ENCODE measurements at regions not wholly inside any gene's neighbourhood (a gene's known extent, or its start where the extent isn't known, plus 50 kb on each side); places are given as distances from the start of the nearest gene placed in this dataset.
A peak's percentile ranks its signal among the peaks of the same experiment; 100 is the strongest.

DNA sequence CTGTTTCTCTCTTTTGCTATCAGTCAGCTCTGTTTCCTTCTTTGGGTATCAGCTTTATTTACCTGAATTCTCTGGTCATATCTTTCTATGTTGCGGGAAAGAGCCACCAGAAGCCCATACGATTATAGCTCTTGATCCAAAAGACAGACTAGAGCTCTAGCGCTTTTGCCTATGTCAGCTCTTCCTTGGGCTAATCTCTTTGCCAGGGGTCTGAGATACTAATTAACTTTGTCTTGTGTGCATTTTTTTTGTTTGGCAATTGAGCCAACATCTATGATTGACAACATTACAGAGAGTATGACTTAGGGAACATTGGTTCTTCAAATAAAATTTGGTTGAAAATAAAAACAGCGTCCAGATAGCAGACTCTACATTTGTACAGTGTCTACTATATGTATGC lies 603.0 kb downstream of the KCTD16 start:
- TF ChIP-seq, protein P1, sequence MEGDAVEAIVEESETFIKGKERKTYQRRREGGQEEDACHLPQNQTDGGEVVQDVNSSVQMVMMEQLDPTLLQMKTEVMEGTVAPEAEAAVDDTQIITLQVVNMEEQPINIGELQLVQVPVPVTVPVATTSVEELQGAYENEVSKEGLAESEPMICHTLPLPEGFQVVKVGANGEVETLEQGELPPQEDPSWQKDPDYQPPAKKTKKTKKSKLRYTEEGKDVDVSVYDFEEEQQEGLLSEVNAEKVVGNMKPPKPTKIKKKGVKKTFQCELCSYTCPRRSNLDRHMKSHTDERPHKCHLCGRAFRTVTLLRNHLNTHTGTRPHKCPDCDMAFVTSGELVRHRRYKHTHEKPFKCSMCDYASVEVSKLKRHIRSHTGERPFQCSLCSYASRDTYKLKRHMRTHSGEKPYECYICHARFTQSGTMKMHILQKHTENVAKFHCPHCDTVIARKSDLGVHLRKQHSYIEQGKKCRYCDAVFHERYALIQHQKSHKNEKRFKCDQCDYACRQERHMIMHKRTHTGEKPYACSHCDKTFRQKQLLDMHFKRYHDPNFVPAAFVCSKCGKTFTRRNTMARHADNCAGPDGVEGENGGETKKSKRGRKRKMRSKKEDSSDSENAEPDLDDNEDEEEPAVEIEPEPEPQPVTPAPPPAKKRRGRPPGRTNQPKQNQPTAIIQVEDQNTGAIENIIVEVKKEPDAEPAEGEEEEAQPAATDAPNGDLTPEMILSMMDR (IDR thresholded peaks at IDR 0.05; ENCODE audit: insufficient read depth, low read depth, low read length, missing control alignments), result no peak
- no peak for DNase-seq (ENCODE audit: low read depth)
- H3K4me3 ChIP-seq (ENCODE audit: low read depth, low read length), result no peak overlapping the region

DNA sequence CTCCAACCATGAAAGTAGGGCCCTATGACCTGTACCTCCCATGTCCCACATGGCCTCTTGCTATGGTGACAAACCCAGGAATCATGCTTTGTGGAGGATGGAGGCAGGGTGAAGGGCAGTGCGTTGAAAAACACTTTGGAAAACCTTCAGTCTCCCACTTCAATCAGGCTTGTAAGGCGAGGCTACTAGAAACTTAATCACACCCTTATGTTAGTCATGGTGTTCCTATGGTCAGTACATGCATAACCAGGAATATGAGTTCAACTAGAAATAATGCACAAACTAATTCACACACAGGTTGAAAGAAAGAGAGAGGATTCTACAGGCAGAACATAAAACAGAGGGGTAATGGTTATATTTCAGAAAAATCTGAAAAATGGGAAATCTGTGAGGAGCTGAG lies 601.1 kb downstream of the KCTD16 start:
- no peak overlapping the region for H3K4me3 ChIP-seq (ENCODE audit: low read depth, low read length)
- DNase-seq (ENCODE audit: low read depth), result no peak
- TF ChIP-seq, protein P1 (IDR thresholded peaks at IDR 0.05; ENCODE audit: insufficient read depth, low read depth, low read length, missing control alignments), result no peak

DNA sequence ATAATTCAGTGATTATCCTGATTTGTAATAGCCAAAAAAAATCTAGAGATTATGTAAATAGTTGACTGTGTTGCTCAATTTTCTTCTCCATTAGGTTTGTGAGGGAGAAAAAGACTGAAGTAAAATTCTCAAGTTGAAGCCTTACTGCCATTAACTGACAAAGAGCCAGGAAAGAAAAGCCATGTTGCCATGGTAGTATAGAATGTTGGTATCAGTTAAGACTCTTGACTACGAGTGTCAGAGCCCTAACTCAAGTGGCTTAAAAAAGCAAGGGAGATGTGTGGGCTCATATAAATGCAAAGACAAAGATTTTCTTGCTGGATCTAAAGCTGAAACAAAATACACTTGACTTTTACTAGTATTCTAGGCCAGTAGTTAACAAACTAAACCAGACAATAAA lies 571.7 kb downstream of the KCTD16 start:
- TF ChIP-seq, protein P1 (IDR thresholded peaks at IDR 0.05; ENCODE audit: insufficient read depth, low read depth, low read length, missing control alignments), result no peak
- no peak overlapping the region for H3K4me3 ChIP-seq (ENCODE audit: low read depth, low read length)
- DNase-seq (ENCODE audit: low read depth), result no peak

DNA sequence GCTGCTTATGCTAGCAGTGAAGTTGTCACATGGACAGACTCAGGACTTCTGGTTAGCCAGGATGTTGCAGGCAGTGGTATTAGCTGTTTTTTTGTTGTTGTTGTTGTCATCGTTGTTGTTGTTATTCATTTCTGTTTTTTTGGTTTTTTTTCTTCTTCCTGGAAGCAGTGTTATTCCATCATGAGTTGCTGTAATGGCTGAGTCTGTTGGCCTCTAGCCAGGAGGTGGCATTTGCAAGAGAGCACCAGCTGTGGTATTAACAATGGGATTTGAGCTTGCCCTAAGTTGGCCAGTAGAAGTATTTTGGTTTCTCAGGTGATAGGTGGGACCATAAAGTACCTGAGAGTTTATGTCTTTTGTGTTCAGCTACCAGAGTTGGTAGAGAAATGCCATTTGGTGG lies 561.1 kb downstream of the KCTD16 start:
- no peak for DNase-seq (ENCODE audit: low read depth)
- no peak overlapping the region for H3K4me3 ChIP-seq (ENCODE audit: low read depth, low read length)
- TF ChIP-seq, protein P1 (IDR thresholded peaks at IDR 0.05; ENCODE audit: insufficient read depth, low read depth, low read length, missing control alignments), result no peak

DNA sequence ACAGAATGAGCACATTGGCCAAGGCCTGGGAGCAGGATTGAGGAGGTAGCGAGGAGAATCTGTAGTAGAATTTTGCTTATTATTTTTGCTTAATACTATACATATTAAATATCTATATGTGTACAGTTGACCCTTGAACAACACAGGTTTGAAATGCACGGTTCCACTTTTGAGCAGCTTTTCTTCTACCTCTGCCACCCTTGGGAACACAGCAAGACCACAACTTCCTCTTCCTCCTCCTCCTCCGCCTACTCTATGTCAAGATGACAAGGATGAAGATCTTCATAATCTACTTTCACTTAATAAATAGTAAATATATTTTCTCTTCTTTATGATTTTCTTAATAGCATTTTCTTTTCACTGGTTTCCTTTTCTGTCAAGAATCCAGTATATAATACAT lies 541.4 kb downstream of the KCTD16 start:
- no peak overlapping the region for H3K4me3 ChIP-seq (ENCODE audit: low read depth, low read length)
- DNase-seq (ENCODE audit: low read depth), result peak; percentile 2
- TF ChIP-seq, protein P1 (IDR thresholded peaks at IDR 0.05; ENCODE audit: insufficient read depth, low read depth, low read length, missing control alignments), result no peak

DNA sequence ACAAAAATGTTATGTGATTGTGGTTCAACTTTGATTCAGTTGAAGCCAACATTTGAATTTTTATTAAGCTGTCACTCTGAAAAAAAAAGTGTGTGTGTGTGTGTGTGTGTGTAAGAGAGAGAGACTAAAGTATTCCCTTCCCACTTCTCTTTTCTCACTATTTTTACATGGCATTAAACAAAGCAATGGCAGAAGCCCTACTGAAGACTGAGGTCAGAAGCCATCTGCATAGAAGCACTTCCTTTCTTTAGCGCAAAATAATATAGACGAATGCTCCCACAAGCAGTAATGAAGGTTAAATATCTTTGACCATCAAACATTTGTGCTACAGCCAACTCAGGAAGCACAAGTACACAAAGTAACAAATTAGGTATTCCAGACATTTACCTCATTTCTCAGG lies 540.5 kb downstream of the KCTD16 start:
- no peak overlapping the region for H3K4me3 ChIP-seq (ENCODE audit: low read depth, low read length)
- no peak for DNase-seq (ENCODE audit: low read depth)
- TF ChIP-seq, protein P1 (IDR thresholded peaks at IDR 0.05; ENCODE audit: insufficient read depth, low read depth, low read length, missing control alignments), result no peak

DNA sequence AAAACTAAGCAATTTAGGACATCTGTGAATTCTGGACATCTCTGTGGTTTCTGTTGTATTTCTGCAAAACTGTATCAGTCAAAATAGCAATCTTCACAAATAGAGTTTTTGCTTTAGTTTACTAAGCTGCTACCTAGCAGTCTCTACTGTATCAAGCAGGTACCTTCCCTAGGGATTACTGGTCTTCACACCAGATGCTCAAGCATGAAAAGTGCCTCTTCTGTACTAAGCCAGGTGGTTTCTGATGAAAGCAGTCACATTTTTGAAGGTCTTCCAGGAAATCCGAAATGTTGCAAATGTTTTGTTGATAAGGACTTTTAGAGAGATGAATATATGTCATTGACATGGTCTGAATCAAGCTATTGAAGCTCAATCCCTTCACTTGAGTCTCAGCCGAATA lies 540.0 kb downstream of the KCTD16 start:
- DNase-seq (ENCODE audit: low read depth), result no peak
- TF ChIP-seq, protein P1 (IDR thresholded peaks at IDR 0.05; ENCODE audit: insufficient read depth, low read depth, low read length, missing control alignments), result no peak

More for the DNA sequence above, 540.0 kb downstream of the KCTD16 start:
- H3K4me3 ChIP-seq (ENCODE audit: low read depth, low read length), result no peak overlapping the region
